SK-N-SH treated with all-trans-retinoic acid at 6 μM for 48 hours (cell line): ENCODE measurements at regions not wholly inside any gene's neighbourhood (a gene's known extent, or its start where the extent isn't known, plus 50 kb on each side); places are given as distances from the start of the nearest gene placed in this dataset.

Experiments
- ATAC-seq: fragments of 200-7000 bp; cut with Tn5 transposase; 3 replicates; pipeline ENCODE4 v1.9.1; 2020; ENCODE audit warnings: mild to moderate bottlenecking, moderate library complexity
- BACH2 ChIP-seq: fragments of 250-450 bp; sonication (Bioruptor Pico); IDR thresholded peaks from 2 replicates; pipeline ENCODE4 v1.9.0; 2021; ENCODE audit warnings: mild to moderate bottlenecking, borderline replicate concordance
- CREB5 ChIP-seq: fragments of 250-450 bp; sonication (Bioruptor Pico); IDR thresholded peaks from 2 replicates; pipeline ENCODE4 v1.5.1; 2020; ENCODE audit warnings: low read depth, mild to moderate bottlenecking, moderate library complexity
- ESRRG ChIP-seq: fragments of 250-450 bp; sonication (Bioruptor Pico); IDR thresholded peaks from 2 replicates; pipeline ENCODE4 v1.6.1; 2021; ENCODE audit warnings: mild to moderate bottlenecking
- ISL1 ChIP-seq: fragments of 250-450 bp; sonication (Bioruptor Pico); IDR thresholded peaks from 2 replicates; pipeline ENCODE4 v2.1.2; 2022; ENCODE audit warnings: mild to moderate bottlenecking, moderate library complexity
- OSR1 ChIP-seq: fragments of 250-450 bp; sonication (Bioruptor Pico); IDR thresholded peaks from 2 replicates; pipeline ENCODE4 v1.8.0; 2022; ENCODE audit warnings: moderate library complexity, mild to moderate bottlenecking, inconsistent platforms
- PATZ1 ChIP-seq: fragments of 250-450 bp; sonication (Bioruptor Pico); IDR thresholded peaks from 2 replicates; pipeline ENCODE4 v1.8.0; 2020; ENCODE audit warnings: mild to moderate bottlenecking, moderate library complexity, borderline replicate concordance
- POU6F1 ChIP-seq: fragments of 250-450 bp; sonication (Bioruptor Pico); IDR thresholded peaks from 2 replicates; pipeline ENCODE4 v1.8.0; 2021; ENCODE audit warnings: low read depth, mild to moderate bottlenecking, moderate library complexity, borderline replicate concordance
- PPARA ChIP-seq: fragments of 250-450 bp; sonication (Bioruptor Pico); IDR thresholded peaks from 2 replicates; pipeline ENCODE4 v1.5.0; 2020; ENCODE audit warnings: mild to moderate bottlenecking, borderline replicate concordance
- RARB ChIP-seq: fragments of 250-450 bp; sonication (Bioruptor Pico); IDR thresholded peaks from 2 replicates; pipeline ENCODE4 v1.8.0; 2021; ENCODE audit warnings: mild to moderate bottlenecking, moderate library complexity
- SNAI2 ChIP-seq: fragments of 250-450 bp; sonication (Bioruptor Pico); IDR thresholded peaks from 2 replicates; pipeline ENCODE4 v1.5.0; 2020; ENCODE audit warnings: mild to moderate bottlenecking, moderate library complexity
- TCF4 ChIP-seq: fragments of 250-450 bp; sonication (Bioruptor Pico); IDR thresholded peaks from 2 replicates; pipeline ENCODE4 v1.8.0; 2021; ENCODE audit warnings: mild to moderate bottlenecking, moderate library complexity, borderline replicate concordance
- TOX ChIP-seq: fragments of 250-450 bp; sonication (Bioruptor Pico); IDR thresholded peaks from 2 replicates; pipeline ENCODE4 v1.8.0; 2021; ENCODE audit warnings: mild to moderate bottlenecking, moderate library complexity, borderline replicate concordance
- ZC3H10 ChIP-seq: fragments of 250-450 bp; sonication (Bioruptor Pico); IDR thresholded peaks from 2 replicates; pipeline ENCODE4 v1.5.1; 2021; ENCODE audit warnings: mild to moderate bottlenecking, moderate library complexity
- ZFP30 ChIP-seq: fragments of 450-650 bp; formaldehyde crosslinking; IDR thresholded peaks from 2 replicates; pipeline ENCODE4 v1.5.0; 2022; ENCODE audit warnings: mild to moderate bottlenecking, moderate library complexity
- ZNF8 ChIP-seq: fragments of 450-650 bp; formaldehyde crosslinking; IDR thresholded peaks from 2 replicates; pipeline ENCODE4 v1.5.0; 2020; ENCODE audit warnings: mild to moderate bottlenecking, moderate library complexity
- TF ChIP-seq, protein P1 (sequence below): fragments of 250-450 bp; sonication (Bioruptor Pico); IDR thresholded peaks from 2 replicates; pipeline ENCODE4 v1.5.1; 2021; ENCODE audit warnings: mild to moderate bottlenecking, moderate library complexity

- TF ChIP-seq POU6F1 (CRISPR knock-in tag) = no peak
- TF ChIP-seq PATZ1 (CRISPR knock-in tag) = no peak
- TF ChIP-seq ZC3H10 (CRISPR knock-in tag) = no peak
- no peak for TF ChIP-seq OSR1 (CRISPR knock-in tag)
Measured at GRCh38 chr9:28916348-28916747, 1343.1 kb upstream of the C9orf72 start (continued).

GRCh38 chr9:28921857-28922500, 1348.7 kb upstream of the C9orf72 start:
- ATAC-seq = no peak
- no peak for TF ChIP-seq ESRRG (CRISPR knock-in tag)
- TF ChIP-seq POU6F1 (CRISPR knock-in tag) = no peak
- no peak for TF ChIP-seq ZC3H10 (CRISPR knock-in tag)
- no peak for TF ChIP-seq SNAI2 (CRISPR knock-in tag)
- TF ChIP-seq BACH2 = no peak

GRCh38 chr9:28922891-28923290, 1349.6 kb upstream of the C9orf72 start:
- ATAC-seq = no peak
- TF ChIP-seq RARB = no peak
- no peak for TF ChIP-seq ISL1
- no peak for TF ChIP-seq PPARA (CRISPR knock-in tag)
- TF ChIP-seq, protein P1, sequence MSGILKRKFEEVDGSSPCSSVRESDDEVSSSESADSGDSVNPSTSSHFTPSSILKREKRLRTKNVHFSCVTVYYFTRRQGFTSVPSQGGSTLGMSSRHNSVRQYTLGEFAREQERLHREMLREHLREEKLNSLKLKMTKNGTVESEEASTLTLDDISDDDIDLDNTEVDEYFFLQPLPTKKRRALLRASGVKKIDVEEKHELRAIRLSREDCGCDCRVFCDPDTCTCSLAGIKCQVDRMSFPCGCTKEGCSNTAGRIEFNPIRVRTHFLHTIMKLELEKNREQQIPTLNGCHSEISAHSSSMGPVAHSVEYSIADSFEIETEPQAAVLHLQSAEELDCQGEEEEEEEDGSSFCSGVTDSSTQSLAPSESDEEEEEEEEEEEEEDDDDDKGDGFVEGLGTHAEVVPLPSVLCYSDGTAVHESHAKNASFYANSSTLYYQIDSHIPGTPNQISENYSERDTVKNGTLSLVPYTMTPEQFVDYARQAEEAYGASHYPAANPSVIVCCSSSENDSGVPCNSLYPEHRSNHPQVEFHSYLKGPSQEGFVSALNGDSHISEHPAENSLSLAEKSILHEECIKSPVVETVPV = no peak
- TF ChIP-seq PATZ1 (CRISPR knock-in tag) = no peak
- no peak for TF ChIP-seq BACH2
- no peak for TF ChIP-seq CREB5
- no peak for TF ChIP-seq ZNF8 (CRISPR knock-in tag)

GRCh38 chr9:28923351-28923750, 1350.1 kb upstream of the C9orf72 start:
- no peak for TF ChIP-seq RARB
- TF ChIP-seq POU6F1 (CRISPR knock-in tag) = no peak
- no peak for TF ChIP-seq ZC3H10 (CRISPR knock-in tag)
- TF ChIP-seq ZFP30 (CRISPR knock-in tag) = no peak
- no peak for TF ChIP-seq PATZ1 (CRISPR knock-in tag)
- no peak for TF ChIP-seq BACH2
- no peak for TF ChIP-seq CREB5
- TF ChIP-seq TOX (CRISPR knock-in tag) = no peak
- no peak for TF ChIP-seq TCF4 (CRISPR knock-in tag)
- no peak for TF ChIP-seq ESRRG (CRISPR knock-in tag)
- no peak for ATAC-seq
